Renal pelvis (tissue), 1 donor: ENCODE measurements at regions not wholly inside any gene's neighbourhood (a gene's known extent, or its start where the extent isn't known, plus 50 kb on each side); places are given as distances from the start of the nearest gene placed in this dataset.
A peak's percentile ranks its signal among the peaks of the same experiment; 100 is the strongest.

Experiments used
- DNase-seq: peaks from one replicate; pipeline ENCODE4 v3.0.0-alpha.2; 2013

DNA sequence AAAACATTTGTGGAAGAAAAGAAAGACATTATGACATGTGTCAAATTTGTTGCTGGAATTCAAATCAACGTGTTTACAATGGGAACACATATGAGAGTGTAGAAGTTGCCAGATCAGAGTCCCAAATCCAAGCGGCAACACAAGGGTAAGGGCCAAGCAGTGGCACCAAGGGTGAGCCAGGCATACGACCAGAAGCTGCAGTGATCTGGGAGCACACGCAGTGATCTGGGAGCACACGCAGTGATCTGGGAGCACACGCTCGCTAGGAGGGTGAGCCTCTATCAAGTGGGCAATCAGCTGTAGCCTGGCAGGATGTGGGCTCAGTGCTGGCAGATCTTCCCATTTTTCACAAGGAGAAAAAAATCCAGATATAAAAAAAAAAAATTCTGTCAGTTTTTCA, 148.2 kb downstream of the TLE3 start:
- no peak for DNase-seq

DNA sequence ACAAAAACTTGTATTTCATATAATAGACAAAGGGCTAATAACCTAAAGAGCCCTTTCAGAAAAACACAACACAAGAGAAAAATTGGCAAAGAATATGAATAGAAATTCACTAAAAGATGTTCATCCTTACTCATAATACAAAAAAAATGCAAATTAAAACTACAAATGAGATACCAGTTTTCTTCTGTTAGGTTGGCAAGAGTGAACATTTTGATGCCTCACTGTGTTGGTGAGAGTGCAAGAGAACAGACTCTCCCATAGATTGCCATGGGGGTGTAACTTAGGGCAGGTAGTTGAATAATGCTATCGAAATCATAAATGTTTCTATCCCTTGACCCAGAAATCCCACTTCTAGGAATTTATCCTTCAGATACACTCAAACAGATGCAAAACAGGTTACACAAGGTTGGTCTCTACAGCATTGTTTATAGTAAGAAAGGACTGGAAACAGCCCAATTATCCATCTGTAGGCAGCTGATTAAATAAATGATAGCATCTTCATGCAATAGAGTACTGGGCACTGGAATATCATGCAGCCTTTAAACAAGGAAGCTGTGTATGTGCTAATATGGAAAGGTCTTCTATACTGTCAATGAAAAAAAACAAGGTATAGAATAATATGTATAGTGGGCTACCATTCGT, 146.3 kb downstream of the TLE3 start:
- no peak for DNase-seq

DNA sequence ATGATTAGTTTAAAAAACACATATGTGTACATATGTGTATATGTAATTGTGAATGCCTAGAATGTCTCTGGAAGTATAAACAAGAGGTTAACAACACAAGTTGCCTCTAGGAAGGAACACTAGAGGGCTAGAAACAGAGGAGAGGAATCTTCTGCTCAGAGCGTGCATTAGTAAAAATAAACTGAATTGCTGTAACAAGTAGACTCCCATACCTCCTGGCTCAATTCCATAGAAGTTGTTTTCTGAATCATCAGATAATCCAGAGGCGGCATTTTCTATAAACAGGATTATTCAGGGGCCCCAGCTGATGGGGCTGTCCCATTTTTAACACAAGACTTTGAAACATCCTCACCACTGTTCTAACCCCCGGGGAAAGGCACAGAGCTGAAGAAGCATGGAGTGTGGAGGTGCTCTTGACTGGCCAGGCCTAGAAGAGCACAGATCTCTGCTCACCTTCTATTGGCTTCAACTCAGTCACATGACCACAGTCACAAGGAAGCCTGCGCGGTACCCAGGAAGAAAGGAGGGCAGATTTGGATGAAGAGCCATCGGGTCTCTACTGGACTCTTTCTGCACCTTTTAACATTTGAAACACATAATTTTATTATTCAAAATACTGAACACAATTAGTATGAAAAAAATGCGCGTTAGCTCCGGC, 145.7 kb downstream of the TLE3 start:
- DNase-seq, result no peak

DNA sequence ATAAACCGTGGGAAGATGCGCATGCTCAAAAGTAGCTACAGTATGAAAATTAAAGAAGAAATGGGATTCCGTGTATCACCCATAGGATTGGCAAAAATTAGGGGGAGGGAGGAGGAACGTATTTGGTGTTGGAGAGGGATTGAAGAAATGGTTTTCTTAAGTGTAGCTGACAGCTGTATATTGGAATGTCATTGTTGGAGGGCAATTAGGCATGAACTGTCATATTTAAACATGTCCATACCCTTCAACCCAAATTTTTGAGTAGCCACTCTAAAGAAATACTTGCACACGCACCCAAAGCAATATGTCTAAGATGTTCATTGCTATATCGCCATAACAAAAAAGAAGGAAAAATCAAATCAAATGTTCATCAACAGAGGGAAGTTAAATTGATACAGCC, 144.7 kb downstream of the TLE3 start:
- DNase-seq, result no peak

DNA sequence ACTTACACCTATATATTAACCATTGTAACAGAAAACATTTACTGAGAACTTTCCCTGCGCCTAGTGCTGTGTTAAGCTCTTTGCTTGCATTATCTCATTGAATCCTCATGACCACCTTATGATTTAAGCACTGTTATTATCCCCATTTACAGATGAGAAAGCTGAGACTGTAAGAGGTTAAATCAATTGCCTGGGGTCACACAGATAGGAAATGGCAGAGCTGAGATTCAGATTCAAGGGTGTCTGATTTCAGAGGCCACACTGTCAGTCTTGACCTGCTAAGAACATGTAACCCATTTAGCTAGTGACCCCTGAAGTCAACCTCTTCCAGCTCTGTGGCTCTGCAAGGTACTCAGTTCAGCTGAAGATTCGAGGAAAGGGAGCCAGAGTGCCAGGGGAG, 143.9 kb downstream of the TLE3 start:
- no peak for DNase-seq

DNA sequence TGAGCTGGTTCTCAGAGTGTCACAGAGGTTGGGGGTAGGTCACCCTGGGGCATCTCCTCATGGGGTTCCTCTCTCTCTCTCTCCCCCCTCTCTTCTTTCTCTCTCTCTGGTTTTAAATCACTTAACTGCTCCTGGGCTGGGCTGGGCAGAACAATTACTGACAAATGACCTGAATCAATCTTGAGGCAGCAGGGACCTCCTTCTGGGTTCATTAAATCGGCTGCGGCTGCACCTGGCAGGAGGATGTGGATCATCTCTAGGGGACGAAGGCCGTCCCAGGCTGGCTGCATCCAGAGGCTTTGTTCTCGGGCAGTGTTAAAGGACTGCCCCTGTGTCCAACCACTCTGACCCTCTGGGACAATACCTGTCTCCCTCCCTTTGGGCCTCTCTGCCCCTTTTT, 143.1 kb downstream of the TLE3 start:
- no peak for DNase-seq

DNA sequence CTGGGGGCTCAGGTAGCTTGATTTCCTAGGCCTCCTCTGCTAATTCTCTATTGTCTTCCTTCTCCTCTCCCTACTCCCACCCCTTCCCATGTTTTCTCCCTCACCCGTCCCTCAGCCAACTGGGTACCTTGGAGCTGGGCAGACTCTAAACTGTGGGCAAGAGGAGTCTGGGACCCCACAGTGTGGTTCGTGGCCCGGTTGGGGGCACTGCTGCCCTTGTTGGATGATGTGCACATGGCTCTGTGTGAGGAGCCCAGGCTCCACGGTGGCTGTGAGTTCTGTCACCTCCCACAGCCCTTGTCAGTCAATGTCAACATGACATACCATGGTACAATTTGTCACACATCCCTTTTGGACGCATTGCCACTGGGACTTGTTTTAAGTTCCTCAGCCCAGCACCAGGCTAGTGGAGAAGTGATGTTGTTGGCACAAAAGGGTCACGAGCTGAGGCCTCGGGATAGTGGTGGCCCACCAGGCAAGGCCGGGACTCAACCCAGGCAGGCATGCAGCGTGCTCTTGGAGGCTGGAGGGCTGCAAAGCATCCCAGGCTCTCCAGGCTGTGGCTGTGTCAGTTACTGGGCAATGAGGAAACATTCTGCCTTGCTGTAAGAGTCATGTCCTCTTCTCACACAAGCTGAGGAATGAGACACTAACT, 142.3 kb downstream of the TLE3 start:
- DNase-seq, result no peak

DNA sequence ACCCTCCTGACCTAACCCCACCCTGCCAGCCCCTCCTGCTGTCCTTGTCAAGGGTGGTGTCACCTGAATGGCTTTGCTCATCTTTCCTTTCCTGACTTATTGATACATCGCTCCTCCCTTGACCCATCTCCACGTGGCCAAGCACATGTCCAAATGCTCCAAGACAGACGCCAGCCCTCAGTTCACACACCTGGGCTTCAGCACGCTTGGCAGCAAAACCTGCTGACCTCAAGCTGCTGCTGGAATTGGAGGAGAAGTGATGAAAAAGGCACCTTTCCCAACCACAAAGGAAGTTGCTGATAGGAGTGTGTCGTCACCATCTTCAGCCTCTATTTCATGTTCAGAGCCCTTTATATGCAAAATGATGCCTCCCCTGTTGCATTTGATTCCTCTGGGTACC, 141.3 kb downstream of the TLE3 start:
- DNase-seq, result no peak

DNA sequence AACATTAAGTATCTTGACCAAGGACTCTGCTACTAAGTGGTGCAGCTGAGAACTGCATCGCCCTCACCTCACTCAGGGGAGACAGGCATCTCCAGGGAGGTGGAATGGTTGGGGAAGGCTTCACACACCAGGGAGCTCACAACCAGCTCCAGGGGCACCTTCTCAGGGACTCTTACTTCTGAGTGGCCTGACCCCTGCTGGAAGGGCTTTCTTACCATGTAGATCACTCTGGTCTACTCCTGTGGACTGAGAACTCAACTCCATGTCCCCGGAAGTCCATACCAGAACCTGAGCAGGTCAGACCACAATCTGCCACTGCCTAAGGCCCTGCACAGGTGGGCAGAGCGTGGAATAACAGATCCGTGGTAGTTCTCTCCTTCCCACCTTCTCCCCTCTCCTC, 140.5 kb downstream of the TLE3 start:
- no peak for DNase-seq

DNA sequence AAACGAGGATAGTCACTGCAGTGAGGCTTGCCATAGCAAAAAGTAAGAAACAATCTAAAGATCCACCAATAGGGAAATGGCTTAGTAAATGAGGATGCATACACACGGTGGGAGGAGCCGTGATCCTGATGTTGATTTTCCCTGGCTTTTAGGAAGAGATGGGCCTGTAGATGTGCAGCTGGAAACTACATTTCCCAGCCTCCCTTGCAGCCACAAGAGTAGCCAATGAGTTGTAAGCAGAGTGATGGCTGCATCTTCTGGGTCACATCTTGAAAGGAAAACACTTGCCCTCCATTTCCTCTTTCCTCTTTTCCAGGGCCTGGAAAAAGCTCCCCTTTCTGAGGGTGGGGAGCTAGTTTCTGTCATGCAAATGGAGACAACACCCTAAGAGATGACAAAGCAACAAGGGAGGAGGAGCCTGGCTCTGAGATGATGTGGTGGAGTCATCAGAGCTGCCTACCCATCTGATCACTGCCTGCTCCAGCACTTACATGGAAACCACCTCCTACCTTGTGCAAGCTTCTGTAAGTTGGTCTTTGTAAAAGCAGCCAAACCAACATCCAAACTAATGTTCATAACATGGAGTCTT, 139.1 kb downstream of the TLE3 start:
- DNase-seq, result no peak

DNA sequence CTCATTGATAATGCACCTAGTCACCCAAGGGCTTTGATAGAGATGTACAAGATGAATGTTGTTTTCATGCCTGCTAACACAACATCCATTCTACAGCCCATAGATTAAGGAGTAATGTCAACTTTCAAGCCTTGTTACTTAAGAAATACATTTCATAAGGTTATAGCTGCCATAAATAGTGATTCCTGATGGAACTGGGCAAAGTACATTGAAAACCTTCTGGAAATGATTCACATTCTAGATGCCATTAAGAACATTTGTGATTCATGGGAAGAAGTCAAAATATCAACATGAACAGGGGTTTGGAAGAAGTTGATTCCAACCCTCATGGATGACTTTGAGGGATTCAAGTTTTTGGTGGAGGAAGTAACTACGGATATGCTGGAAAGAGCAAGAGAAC, 135.2 kb downstream of the TLE3 start:
- no peak for DNase-seq

DNA sequence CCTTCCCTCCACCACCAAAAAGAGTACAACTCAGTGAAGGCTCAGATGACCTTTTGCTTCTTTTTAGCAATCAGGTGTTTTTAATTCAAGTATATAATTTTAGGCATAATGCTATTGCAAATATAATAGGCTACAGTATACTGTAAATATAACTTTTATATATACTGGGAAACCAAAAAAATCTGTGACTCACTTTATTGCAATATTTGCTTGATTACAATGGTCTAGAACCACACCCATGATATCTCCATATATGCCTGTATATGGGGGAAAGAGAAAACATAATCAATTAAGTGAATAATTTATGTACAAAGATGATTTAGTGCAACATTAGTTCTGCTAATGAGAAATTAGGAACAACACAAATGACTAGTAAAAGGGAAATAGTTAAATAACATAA, 134.3 kb downstream of the TLE3 start:
- no peak for DNase-seq

DNA sequence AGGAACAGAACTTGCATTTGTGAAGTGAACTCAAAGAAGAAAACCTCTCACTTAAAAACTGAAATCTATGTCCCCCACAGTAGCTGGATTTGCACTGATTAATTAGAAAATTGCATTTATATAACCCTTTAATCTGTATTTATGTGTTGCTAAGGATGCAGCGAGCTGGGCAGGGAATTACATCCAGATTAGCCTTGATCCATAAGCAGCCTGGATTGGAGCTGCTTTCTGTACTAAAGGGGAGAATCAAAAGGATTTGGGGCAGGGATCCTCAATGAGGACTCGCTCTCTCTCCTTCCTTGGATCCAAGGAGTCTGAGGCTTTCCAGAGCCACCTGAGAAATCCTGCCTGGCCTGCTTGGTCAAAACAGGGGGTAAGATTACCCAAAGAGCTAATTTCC, 125.9 kb downstream of the TLE3 start:
- DNase-seq, result no peak

DNA sequence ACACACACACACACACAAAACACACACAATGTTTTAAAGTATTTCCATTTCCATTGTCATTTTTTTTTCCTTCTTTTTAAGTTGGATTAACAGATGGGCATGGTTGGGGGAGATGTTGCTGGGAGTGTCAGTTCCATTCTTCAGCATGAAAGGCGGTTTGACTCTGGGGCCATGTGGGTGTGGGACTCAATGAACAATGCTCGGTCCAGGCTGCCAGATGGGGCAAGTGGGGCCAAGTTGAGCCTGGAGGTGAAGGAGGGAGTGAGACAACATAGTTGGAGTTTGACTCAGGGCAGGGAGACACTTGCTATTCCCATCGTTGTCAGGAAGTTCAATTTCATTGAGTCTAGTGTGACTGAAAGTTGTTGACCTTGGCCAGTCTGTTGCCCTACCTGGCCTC, 125.3 kb downstream of the TLE3 start:
- no peak for DNase-seq

DNA sequence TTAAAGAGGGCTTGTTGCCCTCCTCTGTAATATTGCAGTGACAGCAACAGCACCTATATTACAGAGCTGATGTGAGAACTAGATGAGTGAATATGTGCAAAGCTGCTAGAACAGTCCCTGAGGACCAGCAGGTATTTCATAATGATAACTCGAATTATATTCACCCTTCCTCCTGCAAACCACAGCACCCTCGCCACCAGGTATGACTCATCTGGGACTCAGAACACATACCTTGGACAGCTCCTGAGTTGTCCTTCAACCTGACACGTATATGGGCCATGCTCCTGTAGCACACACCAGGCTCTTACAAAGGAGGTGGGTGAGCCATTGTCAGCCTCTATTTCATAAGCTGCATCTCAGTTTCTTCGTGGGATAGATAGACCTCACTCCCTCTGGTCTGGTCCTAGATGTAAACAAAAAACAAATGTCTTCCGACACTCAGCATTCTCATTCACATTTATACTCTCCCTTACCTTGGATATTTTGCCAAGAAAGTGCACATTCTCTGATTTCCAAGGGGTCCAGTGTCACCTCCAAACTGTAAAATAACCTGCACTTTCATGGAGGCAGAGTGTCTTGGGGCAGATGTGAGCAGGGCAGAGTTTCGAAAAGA, 124.5 kb downstream of the TLE3 start:
- DNase-seq, result peak; percentile 51

DNA sequence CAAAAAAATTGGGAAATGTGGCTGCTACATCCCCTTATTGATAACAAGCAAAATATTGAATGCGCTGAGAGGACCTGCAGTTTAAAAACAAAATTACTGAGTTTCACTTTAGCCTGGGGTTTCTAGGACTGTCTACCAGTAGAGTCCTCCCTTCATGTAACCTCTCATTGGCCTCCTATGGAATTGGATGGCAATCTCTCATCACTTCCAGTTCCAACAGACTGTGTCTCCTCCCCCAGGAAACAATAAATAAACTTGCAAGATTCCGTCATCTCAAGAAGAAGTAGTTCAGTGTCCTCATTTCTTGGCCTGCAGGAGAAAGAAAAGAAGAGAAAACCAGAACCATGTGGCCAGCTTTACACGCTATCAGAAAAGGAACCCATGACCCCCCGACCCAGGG, 123.8 kb downstream of the TLE3 start:
- no peak for DNase-seq

DNA sequence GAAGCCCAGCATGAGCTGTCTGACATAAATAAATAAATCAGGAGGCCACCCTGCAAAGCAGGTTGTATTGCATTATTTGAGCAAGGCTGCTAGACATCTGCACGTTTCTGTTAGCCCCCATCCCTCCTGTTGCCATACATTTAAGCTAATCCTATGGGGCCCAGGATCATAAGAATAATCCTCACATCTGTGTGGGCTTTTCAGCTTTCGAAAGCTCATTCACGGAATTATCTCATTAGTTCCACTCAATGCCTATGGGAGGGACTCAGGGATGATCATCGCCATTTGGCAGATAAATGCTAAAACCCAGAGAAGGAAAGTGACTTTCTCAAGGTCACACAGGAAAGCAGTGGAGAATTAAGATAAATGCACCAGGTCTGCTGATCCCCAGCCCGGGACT, 123.4 kb downstream of the TLE3 start:
- no peak for DNase-seq

DNA sequence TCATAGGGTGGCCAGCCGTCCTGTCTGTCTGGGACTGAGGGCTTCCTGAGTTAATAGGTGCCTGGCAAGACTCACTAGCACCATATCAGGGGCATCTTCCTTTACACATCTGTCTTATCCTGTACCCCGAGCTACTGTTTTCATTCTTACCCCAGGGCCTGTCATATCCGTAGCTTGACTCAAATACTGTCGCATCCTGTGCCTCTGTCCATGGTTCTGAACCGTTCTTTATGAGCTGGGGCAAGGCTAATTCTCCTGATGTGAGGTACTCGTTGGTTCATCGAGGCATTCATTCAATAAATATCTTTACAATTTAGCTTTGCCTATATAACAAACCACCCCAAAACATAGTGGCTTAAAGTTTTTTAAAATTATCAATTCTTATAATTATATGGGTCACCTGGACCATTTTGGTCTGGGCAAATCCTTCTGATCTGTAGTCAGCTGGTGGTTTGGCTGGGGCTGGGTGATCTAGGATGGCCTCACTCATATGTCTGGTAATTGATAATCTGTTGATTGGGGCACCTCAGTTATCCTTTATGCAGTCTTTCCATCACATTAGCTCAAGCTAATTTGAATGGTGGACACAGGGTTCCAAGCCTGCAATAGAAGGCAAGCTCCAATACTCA, 121.2 kb downstream of the TLE3 start:
- DNase-seq, result peak; percentile 81

DNA sequence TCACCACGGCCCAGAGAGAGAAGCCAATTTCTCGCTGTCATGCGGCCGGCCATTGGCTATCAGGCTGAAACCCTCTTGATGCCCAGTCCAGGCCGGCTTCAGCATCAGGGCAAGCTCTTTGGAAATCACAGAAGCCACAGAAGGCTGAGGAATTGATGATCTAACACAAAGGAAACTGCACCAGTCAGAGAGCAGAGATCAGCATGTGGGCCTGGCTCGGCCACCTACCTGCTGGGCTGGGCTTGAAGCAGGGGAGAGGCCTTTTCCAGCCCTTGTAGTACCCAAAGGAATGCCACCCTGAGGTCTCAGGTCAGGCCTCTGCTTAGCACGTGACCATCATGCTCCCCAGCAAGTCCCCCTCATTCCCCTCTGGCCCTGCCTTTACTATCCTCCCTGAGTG, 119.1 kb downstream of the TLE3 start:
- no peak for DNase-seq

DNA sequence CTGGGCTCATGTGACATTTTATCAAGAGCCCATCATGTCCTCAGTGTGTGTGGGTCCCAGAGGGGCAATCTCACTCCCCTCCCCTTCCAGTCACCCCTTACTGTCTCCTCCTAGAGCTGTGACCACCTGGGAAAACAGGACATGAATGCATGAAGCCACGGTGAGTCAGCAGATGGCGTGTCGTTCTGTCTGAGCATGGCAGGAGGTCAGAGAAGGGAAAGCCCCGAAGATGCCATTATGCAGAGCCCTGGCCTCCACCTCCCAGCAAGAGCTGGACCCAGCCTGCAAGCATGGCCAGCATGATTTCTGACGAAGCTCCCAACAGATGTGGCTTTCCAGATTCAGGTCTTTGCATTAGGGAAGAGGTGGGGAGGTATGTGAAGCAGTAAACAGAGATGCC, 118.5 kb downstream of the TLE3 start:
- DNase-seq, result no peak

DNA sequence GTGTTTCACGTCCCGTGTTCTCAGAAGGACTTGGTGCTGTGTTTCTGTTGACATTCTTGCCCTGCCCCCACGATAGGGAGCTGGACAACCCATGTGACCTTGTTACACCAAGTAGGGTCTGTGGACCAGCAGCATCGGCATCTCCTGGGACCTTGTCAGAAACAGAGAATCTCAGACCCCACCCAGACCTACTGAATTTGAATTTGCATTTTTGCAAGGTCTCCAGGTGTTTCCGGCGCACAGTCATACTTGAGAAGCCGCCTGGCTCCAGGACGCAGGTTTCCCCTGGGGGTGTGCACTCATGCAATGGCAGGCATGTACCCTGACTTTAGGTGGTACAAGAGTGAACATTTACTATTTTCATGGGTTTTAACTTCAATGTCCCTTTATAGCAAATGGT, 117.9 kb downstream of the TLE3 start:
- no peak for DNase-seq

DNA sequence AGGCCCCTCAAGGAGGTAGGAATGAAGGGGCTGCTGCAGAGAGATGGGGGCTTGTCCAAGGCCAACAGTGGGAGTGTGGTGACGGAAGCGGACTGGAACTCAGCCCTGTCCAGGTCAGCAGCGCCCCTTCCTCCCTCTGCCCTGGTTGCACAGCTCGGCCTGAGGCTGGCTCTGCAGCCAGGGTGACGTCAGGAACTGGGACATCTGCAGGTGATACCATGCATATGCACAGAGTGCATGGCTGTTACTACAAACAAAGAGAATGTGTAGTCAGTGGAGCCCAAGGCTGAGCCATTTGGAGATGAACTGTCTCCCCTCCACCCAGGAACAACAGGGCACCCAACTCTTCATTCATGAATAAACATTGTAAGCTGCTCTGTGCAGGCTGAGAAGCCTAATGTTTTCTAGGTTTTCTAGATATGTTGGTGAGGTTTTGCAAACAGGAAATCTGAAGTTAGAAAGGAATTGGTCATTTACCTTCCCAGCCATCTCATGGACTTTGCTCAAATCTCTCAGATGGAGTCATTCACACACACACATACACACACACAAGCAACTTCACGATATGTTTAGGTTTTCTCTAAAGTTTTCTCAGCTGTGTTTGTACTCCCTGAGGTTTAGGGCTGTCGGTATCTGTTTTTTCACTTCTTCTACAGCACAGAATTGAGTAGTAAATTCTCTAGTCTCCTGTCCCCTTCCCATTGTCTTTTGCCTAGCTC, 117.2 kb downstream of the TLE3 start:
- DNase-seq, result no peak
